ENCODE measurements at regions not wholly inside any gene's neighbourhood (a gene's known extent, or its start where the extent isn't known, plus 50 kb on each side); places are given as distances from the start of the nearest gene placed in this dataset.

GRCh38 chr9:134590240-134591081, 51.1 kb upstream of the COL5A1 start:
- TF ChIP-seq PKNOX1 (IDR thresholded peaks at IDR 0.05) (no peak), SUZ12 (IDR thresholded peaks at IDR 0.05) (no peak), FOXK2 (IDR thresholded peaks at IDR 0.05) (no peak), TARDBP (IDR thresholded peaks at IDR 0.05) (no peak), ZNF384 (IDR thresholded peaks at IDR 0.05) (no peak), FOXM1 (IDR thresholded peaks at IDR 0.05; ENCODE audit: borderline replicate concordance) (no peak), BHLHE40 (IDR thresholded peaks at IDR 0.05; ENCODE audit: borderline replicate concordance) (no peak), FOXA1 (IDR thresholded peaks at IDR 0.05) (no peak), SP1 (IDR thresholded peaks at IDR 0.05) (no peak), LEF1 (IDR thresholded peaks at IDR 0.05; ENCODE audit: borderline replicate concordance) (no peak), NFRKB (IDR thresholded peaks at IDR 0.05) (no peak), CTBP1 (IDR thresholded peaks at IDR 0.05; ENCODE audit: borderline replicate concordance) (no peak), HDGF (IDR thresholded peaks at IDR 0.05; ENCODE audit: borderline replicate concordance) (no peak)
